ENCODE measurements at regions not wholly inside any gene's neighbourhood (a gene's known extent, or its start where the extent isn't known, plus 50 kb on each side); places are given as distances from the start of the nearest gene placed in this dataset.
"Not testable (repeated sequence)": the region's sequence is repeated elsewhere in the genome, so short reads cannot be mapped to it uniquely, and the experiment has no call there.

DNA sequence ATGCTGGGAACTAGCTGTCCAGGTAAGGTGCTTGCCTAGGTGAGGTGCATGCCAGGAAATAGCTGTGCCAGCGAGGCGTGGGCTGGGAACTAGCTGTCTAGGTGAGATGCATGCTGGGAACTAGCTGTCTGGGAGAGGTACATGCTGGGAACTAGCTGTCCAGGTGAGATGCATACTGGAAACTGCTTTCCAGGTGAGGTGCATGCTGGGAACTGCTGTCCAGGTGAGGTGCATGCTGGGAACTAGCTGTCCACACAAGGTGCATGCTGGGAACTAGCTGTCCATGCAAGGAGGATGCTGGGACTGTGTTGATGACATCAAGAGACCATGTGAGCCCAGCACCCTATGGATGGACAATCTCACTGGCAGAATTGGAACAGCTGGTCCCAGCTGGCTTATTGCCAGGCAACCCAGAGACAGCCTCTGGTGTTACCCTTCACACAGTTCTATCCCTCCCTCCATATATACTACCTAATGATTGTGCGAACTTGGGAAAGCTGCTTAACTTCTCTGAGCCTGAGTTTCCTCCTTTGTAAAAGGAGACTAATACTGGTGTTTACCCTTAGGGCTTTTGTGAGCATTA, 479.9 kb upstream of the RBFOX1 start:
- no peak for DNase-seq (ENCODE audit: low read depth)

DNA sequence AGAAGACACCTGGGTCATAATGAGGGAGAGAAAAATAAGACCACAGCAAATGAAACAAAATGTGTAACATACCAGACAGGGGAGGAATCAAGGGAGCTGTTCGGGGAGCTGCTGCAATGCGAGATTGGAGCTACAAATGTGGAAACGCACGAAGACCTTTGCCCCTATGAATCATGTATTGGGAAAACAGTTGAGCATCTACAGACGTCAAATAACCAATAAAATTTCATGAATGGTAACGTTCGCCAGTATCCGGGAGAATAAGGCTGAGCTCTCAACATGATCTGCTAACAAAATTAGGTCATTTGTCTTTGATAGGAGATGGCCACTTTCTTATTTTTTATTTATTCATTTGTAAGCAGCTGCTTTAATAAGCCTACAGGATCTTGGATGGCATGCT, 486.2 kb upstream of the RBFOX1 start:
- no peak for DNase-seq (ENCODE audit: low read depth)

DNA sequence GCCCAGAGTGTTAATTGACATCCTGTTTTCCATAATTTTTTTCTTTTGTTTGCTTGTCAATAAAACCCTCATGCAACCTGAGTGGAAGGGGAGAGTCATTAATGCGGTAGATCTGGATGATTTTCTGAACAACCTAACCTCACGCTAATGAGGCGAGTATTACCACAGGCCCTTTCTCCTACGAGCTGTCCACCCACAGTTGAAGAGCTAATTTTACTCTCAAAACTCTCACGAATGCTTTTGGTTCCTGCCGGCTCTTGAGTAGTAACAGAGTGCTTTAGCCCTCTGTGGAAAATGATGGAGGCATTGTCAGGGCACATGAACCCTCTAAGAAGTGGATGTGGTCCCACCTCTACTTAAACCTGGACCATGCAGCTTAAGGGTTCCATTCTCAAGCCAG, 491.3 kb upstream of the RBFOX1 start:
- DNase-seq (ENCODE audit: low read depth) = no peak

- DNase-seq (ENCODE audit: low read depth) = no peak
Measured at GRCh38 chr16:6837722-6838121, 494.9 kb upstream of the RBFOX1 start.

DNA sequence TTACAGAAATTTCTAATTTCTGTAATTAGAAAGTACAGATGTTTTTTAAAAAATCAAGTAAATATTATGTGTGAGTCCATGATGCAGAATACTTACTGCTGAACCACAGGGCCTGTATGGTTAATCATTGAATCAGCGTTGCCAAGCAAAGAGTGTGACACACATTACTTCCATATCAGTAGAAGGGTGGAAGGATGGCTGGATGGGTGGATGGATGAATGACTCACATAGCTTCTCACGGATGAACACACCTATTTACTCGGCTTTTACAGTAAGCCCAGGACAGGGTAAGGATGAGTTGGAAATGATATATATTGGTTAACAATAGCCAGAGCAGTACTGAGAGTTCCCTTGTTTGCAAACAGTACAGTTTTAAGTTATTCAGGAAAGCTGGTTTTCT, 495.9 kb upstream of the RBFOX1 start:
- DNase-seq (ENCODE audit: low read depth) = no peak

DNA sequence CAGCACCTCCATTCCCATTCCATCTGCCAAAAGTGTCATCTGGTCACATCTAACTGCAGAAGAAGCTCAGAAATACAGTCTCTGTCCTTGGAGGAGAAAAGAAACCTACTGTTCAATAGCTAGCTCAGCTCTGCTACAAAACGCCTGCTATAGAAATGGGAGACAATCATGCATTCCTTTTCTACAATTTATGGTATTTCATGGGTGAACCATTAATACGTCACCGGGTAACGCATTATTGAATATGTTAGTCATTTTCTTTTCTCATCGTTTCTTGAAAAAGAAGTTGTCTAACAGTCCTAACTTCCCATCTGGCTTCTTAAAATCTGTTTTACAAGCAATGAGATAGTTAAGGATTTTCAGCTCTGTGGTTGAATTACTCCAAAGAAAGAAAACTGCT, 496.7 kb upstream of the RBFOX1 start:
- no peak for DNase-seq (ENCODE audit: low read depth)

GRCh38 chr16:6835516-6835915, 497.1 kb upstream of the RBFOX1 start:
- no peak for DNase-seq (ENCODE audit: low read depth)

DNA sequence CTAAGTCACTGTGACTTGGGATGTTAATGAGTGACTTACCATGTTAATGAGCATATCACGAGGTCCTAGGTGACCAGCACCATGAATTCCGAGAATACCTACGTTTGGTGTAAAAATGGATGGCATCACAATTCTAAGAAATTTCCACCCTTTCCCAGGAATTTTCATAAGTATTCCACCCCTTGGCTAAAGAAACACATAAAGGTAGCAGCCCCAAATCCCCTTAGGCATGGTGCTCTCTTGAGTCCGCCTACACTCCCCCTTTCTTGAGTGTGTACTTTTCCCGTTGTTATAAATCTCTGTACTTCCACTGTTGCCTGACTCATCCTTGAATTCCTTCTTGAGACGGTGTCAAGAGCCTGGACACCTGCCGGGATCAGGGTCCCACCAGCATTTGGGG, 504.0 kb upstream of the RBFOX1 start:
- DNase-seq (ENCODE audit: low read depth) = no peak

GRCh38 chr16:6827931-6828330, 504.7 kb upstream of the RBFOX1 start:
- no peak for DNase-seq (ENCODE audit: low read depth)

DNA sequence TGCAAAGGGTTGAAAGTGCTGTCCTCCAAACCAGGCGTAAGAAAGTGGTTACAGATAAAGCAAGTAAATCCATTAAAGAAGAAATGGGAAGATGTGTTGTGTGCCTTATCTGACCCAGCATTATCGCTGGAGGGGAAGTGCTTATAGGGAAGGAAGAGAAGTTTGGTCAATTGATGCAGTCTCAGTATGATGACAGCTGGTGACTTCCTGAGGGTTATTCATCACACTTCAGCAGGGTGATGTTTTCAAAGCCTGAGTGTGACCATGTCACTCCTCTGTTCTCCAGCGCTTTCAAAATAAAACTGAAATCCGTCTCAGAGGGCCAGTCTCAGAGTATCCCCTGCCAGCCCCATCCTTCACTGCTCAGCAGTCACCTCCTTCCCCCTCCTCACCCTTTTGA, 505.4 kb upstream of the RBFOX1 start:
- no peak for DNase-seq (ENCODE audit: low read depth)

- no peak for DNase-seq (ENCODE audit: low read depth)
Measured at GRCh38 chr16:6822041-6822440, 510.6 kb upstream of the RBFOX1 start.

- DNase-seq (ENCODE audit: low read depth) = no peak
Measured at GRCh38 chr16:6804461-6804860, 528.2 kb upstream of the RBFOX1 start.

DNA sequence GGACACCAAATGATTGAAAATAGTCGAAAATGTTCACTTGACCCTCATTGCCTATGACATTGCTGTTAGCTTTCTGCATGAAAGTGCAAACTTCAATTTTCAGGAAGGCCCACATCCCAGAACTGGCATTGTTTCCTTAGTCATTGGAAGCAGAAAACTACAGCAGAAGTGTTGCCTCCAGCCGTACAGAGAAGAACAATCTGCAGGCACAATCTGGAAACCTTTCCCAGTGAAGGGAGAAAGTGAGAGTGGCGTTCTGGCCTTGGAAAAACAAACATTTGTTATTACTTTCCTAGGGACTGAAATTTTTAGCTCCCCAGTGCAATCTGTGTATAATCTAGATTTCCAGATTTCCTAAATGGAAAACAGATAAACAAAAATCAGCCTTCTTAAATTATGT, 529.5 kb upstream of the RBFOX1 start:
- no peak for DNase-seq (ENCODE audit: low read depth)

- no peak for DNase-seq (ENCODE audit: low read depth)
Measured at GRCh38 chr16:6797223-6797622, 535.4 kb upstream of the RBFOX1 start.

DNA sequence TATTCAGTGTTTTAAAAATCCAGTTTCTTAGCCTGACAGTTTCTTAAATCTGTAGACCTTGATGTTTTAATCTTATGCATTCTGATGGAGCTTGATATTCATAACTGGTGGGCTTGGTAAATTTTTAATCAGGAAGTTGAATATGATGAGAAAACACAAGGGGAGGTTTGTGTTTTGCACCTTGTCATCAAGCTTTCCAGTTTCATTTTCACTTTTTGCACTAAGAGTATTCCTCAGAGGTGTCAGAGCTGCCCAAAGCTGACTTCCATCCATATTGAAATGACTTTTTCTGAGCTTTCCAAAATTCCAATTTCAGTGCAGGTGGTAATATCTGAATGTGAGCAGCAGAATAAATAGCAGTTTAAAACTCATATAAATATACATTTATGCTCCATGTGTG, 555.0 kb upstream of the RBFOX1 start:
- DNase-seq (ENCODE audit: low read depth) = no peak

GRCh38 chr16:6775712-6776111, 556.9 kb upstream of the RBFOX1 start:
- DNase-seq (ENCODE audit: low read depth) = no peak

DNA sequence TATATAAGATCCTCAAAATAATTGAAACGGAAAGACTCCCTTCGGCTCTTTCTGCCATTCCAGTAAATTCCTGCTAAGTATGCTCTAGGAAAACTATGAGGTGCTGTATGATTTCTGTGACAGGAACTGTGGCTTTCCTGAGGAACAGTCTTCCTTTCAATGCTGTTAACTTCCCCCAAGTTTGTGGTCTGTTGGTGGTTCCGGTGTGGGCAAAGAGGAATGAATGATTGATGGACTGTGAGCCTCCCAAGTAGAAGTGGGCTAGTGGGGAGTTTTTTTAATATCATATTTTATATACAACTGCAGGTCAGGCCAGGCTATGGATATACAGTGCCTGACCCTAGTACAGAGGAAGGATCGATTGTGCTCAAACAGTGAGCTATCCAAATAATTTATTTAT, 560.7 kb upstream of the RBFOX1 start:
- no peak for DNase-seq (ENCODE audit: low read depth)

DNA sequence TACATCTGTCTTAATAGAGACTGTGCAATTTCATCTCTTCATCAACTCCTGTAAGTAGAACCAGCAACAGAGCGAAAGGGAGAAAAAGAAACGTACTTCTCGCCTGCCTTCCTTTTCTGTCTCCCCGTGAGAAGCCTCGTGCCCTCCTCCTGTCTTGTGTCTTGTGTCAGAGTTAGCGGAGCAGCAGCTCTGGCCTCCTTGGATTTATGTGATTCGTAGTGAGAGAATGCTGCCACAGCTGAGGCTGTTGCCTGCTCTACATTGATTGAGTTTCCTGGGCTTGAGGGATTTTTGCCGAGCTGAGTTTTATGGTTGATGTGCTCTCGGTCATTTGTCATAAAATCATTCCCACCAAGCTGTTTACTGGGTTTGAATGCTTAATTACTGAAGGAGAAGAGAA, 579.1 kb upstream of the RBFOX1 start:
- DNase-seq (ENCODE audit: low read depth) = no peak

DNA sequence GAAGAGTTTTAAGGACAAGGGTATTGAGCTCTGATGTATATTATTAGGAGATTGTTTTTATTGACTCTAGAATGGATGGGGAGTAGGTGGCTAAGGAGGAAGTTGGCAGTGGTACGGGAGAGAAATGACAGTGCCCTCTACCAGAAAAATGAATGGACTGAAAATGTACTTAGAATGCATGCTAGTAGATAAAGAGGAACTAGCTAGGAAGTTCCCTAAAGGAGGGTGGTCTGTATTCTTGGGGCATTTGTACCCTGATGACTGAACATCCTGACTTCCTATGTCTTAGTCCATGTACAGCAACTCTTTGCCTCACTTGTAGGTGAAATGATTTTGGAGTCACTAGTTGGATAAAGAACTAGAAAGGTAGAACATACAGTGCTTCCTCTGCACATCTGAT, 581.5 kb upstream of the RBFOX1 start:
- DNase-seq (ENCODE audit: low read depth) = no peak

DNA sequence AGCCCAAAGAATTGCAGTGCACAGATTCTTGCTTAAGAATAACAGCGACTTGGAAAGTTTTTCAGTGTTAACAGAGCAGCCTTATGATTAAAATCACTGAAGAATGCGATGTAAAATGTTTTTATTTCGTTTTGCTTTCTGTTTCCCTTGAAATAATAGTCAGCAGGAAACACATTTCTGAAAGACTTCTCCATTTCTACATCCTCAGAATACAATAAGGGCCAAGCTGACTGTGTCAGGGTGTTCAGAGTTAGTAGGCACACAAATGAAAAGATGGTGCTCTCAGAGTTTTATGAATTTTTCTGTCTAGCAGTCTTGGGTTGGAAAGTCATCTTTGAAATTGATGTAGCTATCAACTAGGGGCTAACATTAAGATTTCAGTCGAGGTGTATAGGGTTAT, 582.9 kb upstream of the RBFOX1 start:
- DNase-seq (ENCODE audit: low read depth) = no peak

- DNase-seq (ENCODE audit: low read depth) = not testable (repeated sequence)
Measured at GRCh38 chr16:6736302-6736701, 596.3 kb upstream of the RBFOX1 start.

GRCh38 chr16:6735631-6736030, 597.0 kb upstream of the RBFOX1 start:
- no peak for DNase-seq (ENCODE audit: low read depth)

DNA sequence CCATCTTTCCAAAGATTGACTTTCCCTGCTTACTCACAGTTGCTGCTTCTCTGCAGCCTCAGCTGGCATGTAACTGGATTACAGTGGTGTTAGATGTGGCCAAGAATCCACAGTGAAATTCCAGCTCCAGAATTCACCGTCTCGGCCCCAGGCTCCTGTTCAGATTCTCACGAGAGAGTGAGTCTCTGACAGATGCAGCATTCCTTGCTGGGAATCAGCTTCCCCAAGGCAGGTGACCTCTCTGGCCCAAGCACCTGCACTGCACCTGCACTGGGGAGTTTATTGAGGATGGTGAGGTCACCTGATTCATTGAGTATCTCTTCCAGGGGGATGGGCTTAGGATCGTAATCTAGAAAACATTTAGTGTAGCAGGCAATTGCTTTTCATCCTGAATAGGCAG, 600.5 kb upstream of the RBFOX1 start:
- no peak for DNase-seq (ENCODE audit: low read depth)

DNA sequence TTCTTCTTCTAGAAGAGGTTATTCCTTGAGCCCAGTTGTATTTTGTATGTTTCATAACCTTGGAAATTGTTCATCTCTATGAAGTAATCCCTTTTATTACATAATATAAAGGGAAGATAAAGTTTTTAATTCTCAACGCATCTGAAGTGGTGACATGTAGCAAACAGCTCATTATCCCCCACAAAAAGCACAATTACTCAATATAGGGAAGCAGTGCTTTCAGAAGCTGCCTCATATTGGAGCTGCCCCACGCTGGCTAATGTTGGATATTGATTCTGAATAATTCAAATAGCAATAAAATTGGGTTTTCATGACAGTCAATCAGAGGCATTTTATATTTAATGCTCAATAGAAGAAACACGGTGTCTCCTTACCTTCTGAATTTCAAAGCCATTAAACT, 604.3 kb upstream of the RBFOX1 start:
- DNase-seq (ENCODE audit: low read depth) = no peak

DNA sequence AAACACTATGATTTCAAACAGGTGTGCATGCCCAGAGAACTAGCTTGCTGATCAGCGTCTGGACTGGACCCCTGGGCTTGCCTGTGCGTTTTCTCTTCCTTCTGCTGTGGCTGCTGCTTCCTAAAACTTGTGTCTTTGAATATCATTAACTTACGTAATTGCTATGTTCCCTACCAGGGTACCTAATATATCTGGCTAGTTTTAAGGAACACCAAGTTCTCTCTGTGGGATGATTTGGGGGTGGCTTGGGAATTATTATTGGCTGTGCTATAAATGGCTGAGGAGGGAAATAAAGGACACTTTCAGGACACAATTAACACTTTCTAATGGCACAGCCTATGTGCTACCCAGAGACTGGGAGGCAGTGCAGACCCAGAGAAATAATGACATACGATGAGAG, 606.0 kb upstream of the RBFOX1 start:
- no peak for DNase-seq (ENCODE audit: low read depth)

Data from fibroblast of gingiva (primary cell).